ENCODE measurements at regions not wholly inside any gene's neighbourhood (a gene's known extent, or its start where the extent isn't known, plus 50 kb on each side); places are given as distances from the start of the nearest gene placed in this dataset.
"Not testable (repeated sequence)": the region's sequence is repeated elsewhere in the genome, so short reads cannot be mapped to it uniquely, and the experiment has no call there.

DNA sequence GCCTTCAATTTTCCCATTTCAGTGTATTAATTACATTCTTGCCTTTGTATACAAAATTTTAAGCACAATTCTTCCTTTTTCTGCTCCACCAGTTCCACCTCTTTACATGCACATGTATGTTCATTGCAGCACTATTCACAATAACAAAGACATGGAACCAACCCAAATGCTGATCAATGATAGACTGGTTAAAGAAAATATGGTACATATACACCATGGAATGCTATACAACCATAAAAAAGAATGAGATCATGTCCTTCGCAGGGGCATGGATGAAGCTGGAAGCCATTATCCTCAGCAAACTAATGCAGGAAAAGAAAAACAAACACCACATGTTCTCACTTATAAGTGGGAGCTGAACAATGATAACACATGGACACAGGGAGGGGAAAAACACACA lies 400.1 kb upstream of the ESRRG start:
- not testable (repeated sequence) for TF ChIP-seq CSRNP3, GLIS3, ESRRG (CRISPR knock-in tag; IDR thresholded peaks at IDR 0.05)

All from SK-N-SH treated with all-trans-retinoic acid at 6 μM for 48 hours (cell line).